ENCODE measurements at regions not wholly inside any gene's neighbourhood (a gene's known extent, or its start where the extent isn't known, plus 50 kb on each side); places are given as distances from the start of the nearest gene placed in this dataset.
A peak's percentile ranks its signal among the peaks of the same experiment; 100 is the strongest.

- no peak overlapping the region for H3K9ac ChIP-seq (ENCODE audit: low read length in 3 of 3)
- no peaks in the 10 kb centered on the region for H3K27me3 ChIP-seq (ENCODE audit: control insufficient read depth, insufficient read depth, low read length)
- H3K4me3 ChIP-seq (ENCODE audit: low read length in 3 of 3), result no peak overlapping the region
- H3K27ac ChIP-seq (ENCODE audit: low read depth in 2 of 2, low read length in 2 of 2), result no peak overlapping the region
- no peak for FAIRE-seq
- no peaks in the 10 kb centered on the region for H3K9me3 ChIP-seq (ENCODE audit: control insufficient read depth in 2 of 3, insufficient read depth in 1 of 3, low read length in 3 of 3)
- no peaks in the 10 kb centered on the region for H3K4me1 ChIP-seq (ENCODE audit: control insufficient read depth in 2 of 3, insufficient read depth in 2 of 3, low read depth in 1 of 3, low read length in 3 of 3)
- no peak for DNase-seq
- intact Hi-C loops (cut with DNase I), result no loop called here
- TF ChIP-seq CTCF (IDR thresholded peaks at IDR 0.05; ENCODE audit: borderline replicate concordance, extremely low read depth, insufficient read depth), result no peak
- no peaks in the 10 kb centered on the region for H3K36me3 ChIP-seq (ENCODE audit: control insufficient read depth in 2 of 3, insufficient read depth in 3 of 3, low read length in 3 of 3)
Observed at GRCh38 chr15:88742161-88742560, 61.1 kb upstream of the ACAN start.

GRCh38 chr15:88744548-88745020 lies 58.7 kb upstream of the ACAN start:
- FAIRE-seq, result no peak
- Histone ChIP-seq H3K36me3 (ENCODE audit: control insufficient read depth in 2 of 3, insufficient read depth in 3 of 3, low read length in 3 of 3) (no peaks in the 10 kb centered on the region), H3K9me3 (ENCODE audit: control insufficient read depth in 2 of 3, insufficient read depth in 1 of 3, low read length in 3 of 3) (no peaks in the 10 kb centered on the region), H3K27ac (ENCODE audit: low read depth in 2 of 2, low read length in 2 of 2) (no peak overlapping the region), H3K4me3 (ENCODE audit: low read length in 3 of 3) (no peak overlapping the region), H3K27me3 (ENCODE audit: control insufficient read depth, insufficient read depth, low read length) (no peaks in the 10 kb centered on the region), H3K4me1 (ENCODE audit: control insufficient read depth in 2 of 3, insufficient read depth in 2 of 3, low read depth in 1 of 3, low read length in 3 of 3) (no peaks in the 10 kb centered on the region), H3K9ac (ENCODE audit: low read length in 3 of 3) (no peak overlapping the region)
- intact Hi-C loops (cut with DNase I), result no loop called here
- TF ChIP-seq CTCF (IDR thresholded peaks at IDR 0.05; ENCODE audit: borderline replicate concordance, extremely low read depth, insufficient read depth), result no peak
- DNase-seq, result no peak

DNA sequence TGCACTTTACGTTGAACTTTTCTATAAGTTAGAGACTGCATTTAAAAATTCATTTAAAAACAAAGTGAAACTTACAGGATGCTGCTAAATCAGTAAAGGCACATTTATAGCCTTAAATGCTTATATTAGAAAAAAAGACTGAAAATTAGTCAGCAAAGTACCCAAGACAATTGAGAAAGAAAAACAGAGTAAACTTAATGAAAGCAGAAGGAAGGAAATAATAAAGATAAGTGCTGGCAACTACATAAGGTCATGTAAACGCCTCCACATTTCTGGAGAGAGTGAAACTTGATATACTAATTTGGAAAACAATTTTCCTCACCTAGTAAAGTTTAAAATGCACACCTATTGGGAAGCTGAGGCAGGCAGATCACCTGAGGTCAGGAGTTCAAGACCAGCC lies 58.2 kb upstream of the ACAN start:
- H3K27me3 ChIP-seq (ENCODE audit: control insufficient read depth, insufficient read depth, low read length), result no peaks in the 10 kb centered on the region
- FAIRE-seq, result no peak
- intact Hi-C loops (cut with DNase I), result no loop called here

More for the DNA sequence above, 58.2 kb upstream of the ACAN start:
- Histone ChIP-seq H3K9ac (ENCODE audit: low read length in 3 of 3) (no peak overlapping the region), H3K4me1 (ENCODE audit: control insufficient read depth in 2 of 3, insufficient read depth in 2 of 3, low read depth in 1 of 3, low read length in 3 of 3) (no peaks in the 10 kb centered on the region), H3K9me3 (ENCODE audit: control insufficient read depth in 2 of 3, insufficient read depth in 1 of 3, low read length in 3 of 3) (no peaks in the 10 kb centered on the region), H3K36me3 (ENCODE audit: control insufficient read depth in 2 of 3, insufficient read depth in 3 of 3, low read length in 3 of 3) (no peaks in the 10 kb centered on the region), H3K4me3 (ENCODE audit: low read length in 3 of 3) (no peak overlapping the region), H3K27ac (ENCODE audit: low read depth in 2 of 2, low read length in 2 of 2) (no peak overlapping the region)
- no peak for TF ChIP-seq CTCF (IDR thresholded peaks at IDR 0.05; ENCODE audit: borderline replicate concordance, extremely low read depth, insufficient read depth)
- DNase-seq, result peak in 2 of 5 donors; percentile 3 to 10

All from kidney (tissue), 13 donors.